ENCODE measurements at regions not wholly inside any gene's neighbourhood (a gene's known extent, or its start where the extent isn't known, plus 50 kb on each side); places are given as distances from the start of the nearest gene placed in this dataset.

DNA sequence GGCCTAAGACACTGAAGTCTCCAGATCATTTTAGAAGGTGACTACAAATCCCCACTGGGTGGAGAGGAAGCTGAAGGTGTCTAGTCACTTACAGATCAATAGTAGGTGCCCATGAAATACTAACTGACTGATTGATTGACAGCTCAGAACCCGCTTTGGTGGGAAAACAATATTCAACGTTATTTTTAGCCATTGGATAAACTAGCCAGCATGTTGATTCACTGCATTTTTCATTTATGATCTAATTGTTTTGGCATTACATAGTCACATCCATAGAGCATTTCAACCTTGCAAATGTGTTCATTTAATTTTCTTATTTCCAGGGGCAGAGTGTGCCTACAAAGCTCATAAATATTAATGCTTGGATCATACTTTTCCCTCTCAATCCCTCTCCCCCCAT, 162.3 kb downstream of the MREG start:
- H3K27ac ChIP-seq (ENCODE audit: low read length), result no peak overlapping the region
- no peaks in the 10 kb centered on the region for H3K27me3 ChIP-seq (ENCODE audit: insufficient read depth, low read depth, low read length)
- no peaks in the 10 kb centered on the region for H3K9me2 ChIP-seq (ENCODE audit: insufficient read depth, low read length)
- no peaks in the 10 kb centered on the region for H3F3A ChIP-seq (ENCODE audit: insufficient read depth, low read length, poor library complexity, severe bottlenecking)
- H3K9me3 ChIP-seq (ENCODE audit: low read length), result peaks cover 3% of the 10 kb centered on the region
- no peak overlapping the region for H3K9ac ChIP-seq (ENCODE audit: low read length)
- H4K20me1 ChIP-seq (ENCODE audit: insufficient read depth), result no peaks in the 10 kb centered on the region
- no peaks in the 10 kb centered on the region for H3K36me3 ChIP-seq (ENCODE audit: insufficient read depth, low read length)
- no peak overlapping the region for H3K4me3 ChIP-seq (ENCODE audit: low read length)
- TF ChIP-seq, protein P1, sequence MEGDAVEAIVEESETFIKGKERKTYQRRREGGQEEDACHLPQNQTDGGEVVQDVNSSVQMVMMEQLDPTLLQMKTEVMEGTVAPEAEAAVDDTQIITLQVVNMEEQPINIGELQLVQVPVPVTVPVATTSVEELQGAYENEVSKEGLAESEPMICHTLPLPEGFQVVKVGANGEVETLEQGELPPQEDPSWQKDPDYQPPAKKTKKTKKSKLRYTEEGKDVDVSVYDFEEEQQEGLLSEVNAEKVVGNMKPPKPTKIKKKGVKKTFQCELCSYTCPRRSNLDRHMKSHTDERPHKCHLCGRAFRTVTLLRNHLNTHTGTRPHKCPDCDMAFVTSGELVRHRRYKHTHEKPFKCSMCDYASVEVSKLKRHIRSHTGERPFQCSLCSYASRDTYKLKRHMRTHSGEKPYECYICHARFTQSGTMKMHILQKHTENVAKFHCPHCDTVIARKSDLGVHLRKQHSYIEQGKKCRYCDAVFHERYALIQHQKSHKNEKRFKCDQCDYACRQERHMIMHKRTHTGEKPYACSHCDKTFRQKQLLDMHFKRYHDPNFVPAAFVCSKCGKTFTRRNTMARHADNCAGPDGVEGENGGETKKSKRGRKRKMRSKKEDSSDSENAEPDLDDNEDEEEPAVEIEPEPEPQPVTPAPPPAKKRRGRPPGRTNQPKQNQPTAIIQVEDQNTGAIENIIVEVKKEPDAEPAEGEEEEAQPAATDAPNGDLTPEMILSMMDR (IDR thresholded peaks at IDR 0.05; ENCODE audit: poor library complexity, severe bottlenecking), result no peak
- TF ChIP-seq MXI1 (conservative IDR thresholded peaks at IDR 0.05; ENCODE audit: poor library complexity, severe bottlenecking) (no peak), SMC3 (conservative IDR thresholded peaks at IDR 0.05; ENCODE audit: poor library complexity) (no peak), EP300 (conservative IDR thresholded peaks at IDR 0.05; ENCODE audit: poor library complexity, severe bottlenecking) (no peak), TAF1 (IDR thresholded peaks at IDR 0.05; ENCODE audit: low read depth) (no peak), RAD21 (conservative IDR thresholded peaks at IDR 0.05) (no peak), POLR2AphosphoS5 (IDR thresholded peaks at IDR 0.05) (no peak), EZH2 (IDR thresholded peaks at IDR 0.05; ENCODE audit: borderline replicate concordance, insufficient read depth, low read length, poor library complexity, severe bottlenecking) (no peak)
- TF ChIP-seq, protein P2, sequence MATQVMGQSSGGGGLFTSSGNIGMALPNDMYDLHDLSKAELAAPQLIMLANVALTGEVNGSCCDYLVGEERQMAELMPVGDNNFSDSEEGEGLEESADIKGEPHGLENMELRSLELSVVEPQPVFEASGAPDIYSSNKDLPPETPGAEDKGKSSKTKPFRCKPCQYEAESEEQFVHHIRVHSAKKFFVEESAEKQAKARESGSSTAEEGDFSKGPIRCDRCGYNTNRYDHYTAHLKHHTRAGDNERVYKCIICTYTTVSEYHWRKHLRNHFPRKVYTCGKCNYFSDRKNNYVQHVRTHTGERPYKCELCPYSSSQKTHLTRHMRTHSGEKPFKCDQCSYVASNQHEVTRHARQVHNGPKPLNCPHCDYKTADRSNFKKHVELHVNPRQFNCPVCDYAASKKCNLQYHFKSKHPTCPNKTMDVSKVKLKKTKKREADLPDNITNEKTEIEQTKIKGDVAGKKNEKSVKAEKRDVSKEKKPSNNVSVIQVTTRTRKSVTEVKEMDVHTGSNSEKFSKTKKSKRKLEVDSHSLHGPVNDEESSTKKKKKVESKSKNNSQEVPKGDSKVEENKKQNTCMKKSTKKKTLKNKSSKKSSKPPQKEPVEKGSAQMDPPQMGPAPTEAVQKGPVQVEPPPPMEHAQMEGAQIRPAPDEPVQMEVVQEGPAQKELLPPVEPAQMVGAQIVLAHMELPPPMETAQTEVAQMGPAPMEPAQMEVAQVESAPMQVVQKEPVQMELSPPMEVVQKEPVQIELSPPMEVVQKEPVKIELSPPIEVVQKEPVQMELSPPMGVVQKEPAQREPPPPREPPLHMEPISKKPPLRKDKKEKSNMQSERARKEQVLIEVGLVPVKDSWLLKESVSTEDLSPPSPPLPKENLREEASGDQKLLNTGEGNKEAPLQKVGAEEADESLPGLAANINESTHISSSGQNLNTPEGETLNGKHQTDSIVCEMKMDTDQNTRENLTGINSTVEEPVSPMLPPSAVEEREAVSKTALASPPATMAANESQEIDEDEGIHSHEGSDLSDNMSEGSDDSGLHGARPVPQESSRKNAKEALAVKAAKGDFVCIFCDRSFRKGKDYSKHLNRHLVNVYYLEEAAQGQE (IDR thresholded peaks at IDR 0.05; ENCODE audit: borderline replicate concordance), result no peak
- no peaks in the 10 kb centered on the region for H3K79me2 ChIP-seq (replicated peaks; ENCODE audit: insufficient read depth, low read length)
- H3K4me2 ChIP-seq (ENCODE audit: low read length), result no peak overlapping the region
- no peak overlapping the region for H2AFZ ChIP-seq (ENCODE audit: low read depth, low read length)

DNA sequence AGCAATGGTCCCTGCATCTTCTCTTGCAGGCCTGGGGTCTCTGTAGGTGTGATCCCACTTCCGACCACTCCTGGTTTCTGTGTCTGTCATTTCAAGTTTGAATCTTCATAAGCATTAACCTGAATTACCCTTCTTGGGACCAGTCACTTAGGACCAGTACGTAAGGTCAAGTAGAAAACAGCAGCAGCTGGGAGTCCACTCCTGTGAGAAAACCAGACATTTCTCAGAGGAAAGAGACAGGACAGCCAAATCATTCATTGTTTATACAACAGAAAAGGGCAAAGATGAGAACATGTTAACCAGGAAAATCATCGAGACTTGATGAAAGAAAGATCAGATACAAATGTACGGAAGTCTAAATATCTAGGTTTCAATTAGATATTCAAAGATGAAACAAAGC, 163.0 kb downstream of the MREG start:
- Histone ChIP-seq H2AFZ (ENCODE audit: low read depth, low read length) (no peak overlapping the region), H3K4me3 (ENCODE audit: low read length) (no peak overlapping the region), H3K9me3 (ENCODE audit: low read length) (peaks cover 3% of the 10 kb centered on the region), H3K4me2 (ENCODE audit: low read length) (no peak overlapping the region), H3K9ac (ENCODE audit: low read length) (no peak overlapping the region), H3K9me2 (ENCODE audit: insufficient read depth, low read length) (no peaks in the 10 kb centered on the region), H3K79me2 (replicated peaks; ENCODE audit: insufficient read depth, low read length) (no peaks in the 10 kb centered on the region), H3K27ac (ENCODE audit: low read length) (no peak overlapping the region), H3K36me3 (ENCODE audit: insufficient read depth, low read length) (no peaks in the 10 kb centered on the region), H4K20me1 (ENCODE audit: insufficient read depth) (no peaks in the 10 kb centered on the region), H3F3A (ENCODE audit: insufficient read depth, low read length, poor library complexity, severe bottlenecking) (no peaks in the 10 kb centered on the region), H3K27me3 (ENCODE audit: insufficient read depth, low read depth, low read length) (no peaks in the 10 kb centered on the region)
- TF ChIP-seq, protein P2 (IDR thresholded peaks at IDR 0.05; ENCODE audit: borderline replicate concordance), result no peak
- TF ChIP-seq SMC3 (conservative IDR thresholded peaks at IDR 0.05; ENCODE audit: poor library complexity) (no peak), POLR2AphosphoS5 (IDR thresholded peaks at IDR 0.05) (no peak), EP300 (conservative IDR thresholded peaks at IDR 0.05; ENCODE audit: poor library complexity, severe bottlenecking) (no peak), EZH2 (IDR thresholded peaks at IDR 0.05; ENCODE audit: borderline replicate concordance, insufficient read depth, low read length, poor library complexity, severe bottlenecking) (no peak), RAD21 (conservative IDR thresholded peaks at IDR 0.05) (no peak), MXI1 (conservative IDR thresholded peaks at IDR 0.05; ENCODE audit: poor library complexity, severe bottlenecking) (no peak), TAF1 (IDR thresholded peaks at IDR 0.05; ENCODE audit: low read depth) (no peak)
- TF ChIP-seq, protein P1 (IDR thresholded peaks at IDR 0.05; ENCODE audit: poor library complexity, severe bottlenecking), result no peak

Measured in neural cell (in vitro differentiated cells).